NCI-H526 treated with DMSO at 0.1 percent for 48 hours (cell line): ENCODE measurements at regions not wholly inside any gene's neighbourhood (a gene's known extent, or its start where the extent isn't known, plus 50 kb on each side); places are given as distances from the start of the nearest gene placed in this dataset.
A peak's percentile ranks its signal among the peaks of the same experiment; 100 is the strongest.

Source experiments
- DNase-seq: peaks from one replicate; lab custom pipeline; 2025; lab: John Stamatoyannopoulos, UW

DNA sequence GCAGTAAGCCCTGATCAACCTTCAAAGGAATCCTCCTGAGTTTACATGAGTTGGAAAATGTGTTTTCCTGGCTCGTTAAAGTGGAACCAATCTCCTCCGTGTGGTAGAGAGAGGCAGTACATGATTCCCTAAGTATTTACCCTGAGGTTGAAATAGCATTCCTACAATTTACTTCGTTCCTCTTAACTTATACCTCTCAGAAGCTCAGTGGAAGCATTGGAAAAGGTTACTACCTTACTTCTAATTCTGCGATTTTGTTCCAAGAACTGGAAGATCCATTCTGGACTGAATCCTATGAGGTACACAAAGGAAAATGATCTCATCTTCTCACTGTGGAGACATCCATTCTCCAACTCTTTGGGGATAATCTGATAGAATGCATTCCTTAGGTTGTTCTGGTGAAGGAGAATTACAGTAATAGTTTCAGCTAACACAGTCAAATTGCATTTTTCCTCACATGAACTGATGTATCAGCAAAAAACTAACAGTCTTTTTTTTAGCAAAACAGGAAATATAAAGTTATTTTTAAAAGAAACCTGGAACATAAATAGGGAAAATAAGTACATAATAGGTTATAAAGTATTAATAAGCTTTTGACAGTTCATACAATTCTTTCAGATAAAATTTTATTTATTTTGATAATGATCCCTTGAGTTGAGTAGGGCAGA, 475.6 kb downstream of the PDZRN4 start:
- peak; percentile 1 for DNase-seq

DNA sequence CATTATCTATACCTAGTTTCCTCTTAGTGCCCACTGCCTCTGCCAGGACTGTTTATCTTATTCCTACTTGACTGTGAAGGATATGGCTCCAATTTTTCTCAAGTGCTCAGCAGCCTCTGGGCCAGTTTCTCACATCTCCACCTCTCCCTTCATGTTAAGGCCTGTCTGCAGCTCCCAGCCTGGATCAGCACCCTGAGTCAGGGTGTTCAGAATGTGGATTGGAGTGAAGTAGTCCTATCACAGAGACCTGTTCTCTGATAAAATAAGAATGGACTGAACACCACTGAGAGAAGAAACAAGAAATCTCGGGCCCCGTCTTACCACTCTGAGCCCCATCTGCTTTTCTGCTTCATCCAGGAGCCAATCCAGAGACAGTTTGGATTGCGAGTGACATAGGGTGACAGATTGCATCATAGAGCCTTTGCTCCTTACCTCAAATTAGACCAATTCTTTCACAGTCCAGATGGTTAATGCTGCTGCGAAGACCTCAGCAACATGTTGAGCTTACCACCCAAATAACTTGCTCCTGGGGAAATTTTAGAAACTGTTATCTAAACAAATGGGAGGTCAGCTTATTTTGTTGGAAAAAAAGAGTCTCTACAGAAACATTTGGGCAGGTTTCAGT, 473.1 kb downstream of the PDZRN4 start:
- DNase-seq = no peak

DNA sequence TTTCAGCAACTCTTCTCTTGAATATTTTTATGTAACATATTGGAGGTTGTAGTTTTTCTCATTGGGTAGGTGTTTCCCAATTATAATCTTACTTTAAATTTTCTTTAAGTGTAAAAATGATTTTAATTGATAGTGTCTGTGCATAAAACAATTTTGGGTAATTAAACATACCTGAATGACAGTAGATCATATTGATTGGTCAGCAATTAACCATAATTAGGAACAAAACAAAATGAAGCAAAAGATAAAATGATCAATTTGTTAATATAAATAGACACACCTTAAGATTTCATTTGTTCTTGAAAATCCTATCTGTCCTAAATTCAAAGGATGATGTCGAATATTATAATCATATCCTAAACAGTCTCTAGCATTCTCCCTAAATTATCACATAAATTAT, 468.3 kb downstream of the PDZRN4 start:
- no peak for DNase-seq

DNA sequence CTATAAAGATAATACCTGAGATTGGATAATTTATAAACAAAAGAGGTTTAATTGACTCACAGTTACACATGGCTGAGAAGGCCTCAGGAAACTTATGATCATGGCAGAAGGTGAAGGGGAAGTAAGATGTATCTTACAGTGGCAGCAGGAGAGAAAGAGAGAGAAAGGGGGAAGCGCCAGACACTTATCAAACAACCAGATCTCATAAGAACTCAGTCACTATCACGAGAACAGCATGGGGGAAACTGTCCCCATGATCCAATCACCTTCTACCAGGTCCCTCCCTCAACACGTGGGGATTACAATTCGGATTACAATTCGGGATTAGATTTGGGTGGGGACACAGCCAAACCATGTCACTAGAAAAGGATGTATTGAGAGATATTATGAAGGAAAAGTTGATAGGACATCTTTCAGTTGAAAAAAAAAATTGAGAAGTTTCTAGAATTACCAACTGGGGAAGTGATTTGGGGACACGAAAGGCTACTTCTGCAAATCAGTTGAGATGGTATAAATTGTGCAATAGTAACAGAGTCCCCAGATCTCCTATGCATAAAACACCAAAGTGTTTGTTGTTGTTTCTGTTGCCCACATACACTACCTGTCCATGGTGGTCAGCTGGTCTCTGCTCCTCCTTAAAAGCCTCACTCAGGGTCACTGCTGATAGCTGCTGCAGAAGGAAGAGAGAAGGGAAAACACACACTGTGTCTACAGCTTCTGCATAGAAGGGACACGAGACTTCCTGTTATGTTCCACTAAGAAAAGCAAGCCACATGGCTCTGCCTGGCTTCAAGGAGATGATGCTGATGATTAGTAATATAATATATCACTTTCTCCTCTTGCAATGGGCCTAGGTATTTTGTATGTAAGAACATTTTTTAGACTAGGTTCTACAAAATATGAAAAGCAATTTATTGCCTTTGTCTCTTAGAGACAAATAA, 465.5 kb downstream of the PDZRN4 start:
- DNase-seq = no peak

DNA sequence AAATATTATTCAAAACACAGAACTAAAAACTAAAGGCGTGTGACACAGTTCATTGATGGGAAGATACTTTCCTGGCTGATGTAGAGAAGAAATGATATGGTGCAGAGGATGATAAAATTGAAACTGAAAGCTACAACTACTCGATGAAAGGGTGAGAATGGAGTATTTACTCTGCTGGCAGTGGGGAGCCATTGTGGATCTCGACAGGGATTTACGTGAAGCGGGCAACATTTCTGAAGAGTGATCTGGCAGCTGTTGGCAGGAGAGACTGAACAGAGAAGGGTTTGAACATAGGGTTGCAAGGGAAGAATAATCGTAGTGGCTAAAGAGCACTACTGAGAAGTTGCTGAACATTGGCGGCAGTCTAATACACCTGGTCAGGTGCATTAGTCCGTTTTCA, 464.9 kb downstream of the PDZRN4 start:
- no peak for DNase-seq

DNA sequence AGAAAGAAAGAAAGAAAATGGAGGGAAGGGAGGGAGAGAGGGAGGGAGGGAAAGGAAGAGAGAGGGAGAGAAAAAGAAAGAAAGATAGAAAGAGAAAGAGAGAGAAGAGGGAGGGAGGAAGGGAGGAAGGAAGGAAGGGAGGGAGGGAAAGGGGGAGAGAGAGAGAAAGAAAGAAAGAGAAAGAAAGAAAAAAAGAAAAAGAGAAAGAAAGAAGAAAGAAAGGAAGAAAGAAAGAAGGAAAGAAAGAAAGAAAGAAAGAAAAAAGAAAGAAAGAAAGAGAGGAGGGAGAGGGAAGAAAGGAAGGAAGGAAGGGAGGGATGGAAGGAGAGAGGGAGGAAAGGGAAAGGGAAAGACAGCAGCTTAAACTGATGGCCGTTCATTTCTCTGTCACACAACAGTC, 457.5 kb downstream of the PDZRN4 start:
- no peak for DNase-seq

DNA sequence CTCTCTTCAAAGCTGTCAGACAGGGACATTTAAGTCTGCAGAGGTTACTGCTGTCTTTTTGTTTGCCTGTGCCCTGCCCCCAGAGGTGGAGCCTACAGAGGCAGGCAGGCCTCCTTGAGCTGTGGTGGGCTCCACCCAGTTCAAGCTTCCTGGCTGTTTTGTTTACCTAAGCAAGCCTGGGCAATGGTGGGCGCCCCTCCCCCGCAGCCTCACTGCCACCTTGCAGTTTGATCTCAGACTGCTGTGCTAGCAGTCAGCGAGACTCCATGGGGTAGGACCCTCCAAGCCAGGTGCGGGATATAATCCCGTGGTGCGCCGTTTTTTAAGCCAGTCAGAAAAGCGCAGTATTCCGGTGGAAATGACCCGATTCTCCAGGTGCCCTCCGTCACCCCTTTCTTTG, 454.7 kb downstream of the PDZRN4 start:
- peak; percentile 11 for DNase-seq

DNA sequence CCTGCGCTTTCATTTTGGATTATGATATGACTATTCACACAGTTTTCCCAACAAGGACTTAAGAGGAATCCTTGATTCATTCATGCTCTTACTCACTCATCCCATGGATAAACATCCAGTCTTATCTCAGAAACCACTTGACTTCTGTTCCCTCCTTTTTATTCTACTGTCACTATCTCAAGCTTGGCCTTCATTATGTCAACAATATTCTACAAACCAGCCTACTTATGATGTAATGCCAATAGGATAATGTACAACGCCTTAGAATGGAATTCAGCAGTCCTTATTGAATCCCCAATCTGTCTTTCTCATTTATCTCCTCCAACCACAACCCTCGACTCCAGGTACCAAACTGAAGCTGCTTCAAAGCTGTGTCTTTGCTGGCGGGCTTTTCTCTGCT, 448.5 kb downstream of the PDZRN4 start:
- DNase-seq = no peak

DNA sequence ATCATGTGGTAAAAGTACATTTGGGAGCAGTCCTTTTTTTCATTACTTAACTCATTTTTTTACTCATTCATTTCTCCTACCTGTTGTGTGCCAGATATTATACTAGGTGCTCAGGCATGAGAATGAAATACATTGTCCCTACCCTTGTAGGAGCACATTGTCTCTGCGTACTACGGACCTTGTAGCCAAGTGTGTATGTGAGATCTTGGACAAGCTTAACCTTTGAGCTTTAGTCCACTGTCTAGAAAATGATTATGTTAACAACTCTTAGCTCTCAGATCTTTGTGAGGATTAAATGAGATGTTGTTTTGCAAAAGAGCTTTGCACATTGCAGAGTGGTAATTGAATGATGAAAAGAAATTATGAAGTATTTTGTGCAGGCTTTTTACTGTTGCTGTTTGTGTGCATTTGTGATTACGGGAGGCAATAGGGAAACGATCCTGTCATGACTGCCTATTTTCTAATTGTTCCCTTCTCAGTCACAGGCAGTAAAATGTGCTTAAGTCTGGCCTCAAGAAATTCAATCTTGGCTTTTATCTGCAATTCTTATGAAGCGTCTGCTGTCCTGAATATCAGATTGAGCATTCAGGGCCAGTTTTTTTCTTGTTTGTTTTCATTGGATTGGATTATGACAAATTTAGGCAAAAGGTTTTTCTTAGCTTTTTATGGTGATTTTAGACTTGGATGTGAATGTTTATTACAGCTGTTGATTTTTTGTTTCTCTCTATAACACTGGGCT, 447.7 kb downstream of the PDZRN4 start:
- DNase-seq = no peak

DNA sequence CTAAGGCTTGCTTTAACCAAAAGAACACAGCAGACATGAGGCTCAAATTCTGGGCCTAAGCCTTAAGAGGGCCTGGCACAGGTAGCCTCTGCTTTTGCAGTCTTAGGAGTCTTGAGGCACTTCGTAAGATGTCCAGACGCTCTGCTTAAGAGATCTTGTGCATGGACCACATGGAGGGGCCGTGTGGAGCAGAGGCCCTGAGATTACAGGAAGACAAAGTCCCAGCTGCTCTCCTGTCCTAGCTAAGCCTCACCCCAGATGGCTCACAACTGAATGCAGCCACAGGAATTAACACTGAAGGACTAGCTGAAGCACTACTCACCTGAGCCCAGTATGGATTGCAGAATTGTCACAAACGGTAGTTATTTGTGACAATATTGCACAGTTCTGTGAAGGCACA, 446.0 kb downstream of the PDZRN4 start:
- no peak for DNase-seq

DNA sequence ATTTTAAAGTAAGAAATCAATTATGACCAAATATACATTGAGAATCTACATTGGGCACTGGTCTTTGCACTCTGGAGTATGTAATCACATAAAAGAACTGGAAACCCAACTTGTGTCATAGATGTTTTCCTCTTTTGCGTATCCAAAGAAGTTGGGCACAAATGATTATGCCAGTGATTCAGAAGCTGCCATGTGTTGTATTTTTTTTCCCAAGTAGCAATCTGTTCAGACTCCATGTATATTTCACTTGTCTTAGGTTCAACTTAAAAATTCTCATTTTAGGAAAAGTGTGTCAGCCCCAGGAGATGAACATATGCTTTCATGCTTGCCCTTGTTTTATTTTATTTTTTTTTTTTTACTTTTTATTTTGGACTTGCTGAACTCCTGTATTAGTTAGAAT, 441.5 kb downstream of the PDZRN4 start:
- no peak for DNase-seq

DNA sequence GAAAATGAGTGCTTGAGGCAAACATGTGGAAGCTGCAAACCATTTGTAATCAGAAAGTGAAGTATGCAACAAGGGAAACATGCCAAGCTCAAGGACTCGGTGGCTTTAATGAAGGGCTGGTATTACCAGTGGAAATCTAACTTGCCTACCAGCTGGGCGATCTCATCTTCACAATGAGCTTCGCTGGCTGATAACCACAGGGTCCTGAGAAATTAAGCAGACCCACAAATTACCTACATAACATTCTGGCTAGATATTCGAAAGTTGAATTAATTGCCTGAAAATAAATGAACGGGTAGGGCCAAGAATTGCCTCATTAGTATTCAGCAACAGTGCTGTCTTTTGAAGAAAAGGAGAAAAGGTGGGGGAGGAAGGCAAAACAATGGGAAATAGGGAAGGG, 439.4 kb downstream of the PDZRN4 start:
- no peak for DNase-seq

DNA sequence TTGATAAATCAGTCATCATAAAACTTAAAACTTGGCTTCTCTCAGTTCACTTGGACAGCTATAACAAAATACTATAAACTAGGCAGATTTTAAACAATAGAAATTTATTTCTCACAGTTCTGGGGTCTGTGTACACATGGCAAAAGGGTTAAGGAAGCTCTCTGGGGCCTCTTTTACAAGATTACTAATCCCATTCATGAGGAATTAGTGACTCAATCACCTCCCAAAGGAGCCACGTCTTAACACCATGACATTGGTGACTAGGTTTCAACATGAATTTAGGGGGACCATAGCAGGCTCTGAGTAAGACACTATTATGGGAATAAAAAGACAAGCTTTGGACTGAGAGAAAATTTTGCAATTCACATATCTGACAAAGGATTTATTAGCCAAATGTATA, 436.5 kb downstream of the PDZRN4 start:
- no peak for DNase-seq
